ENCODE measurements at regions not wholly inside any gene's neighbourhood (a gene's known extent, or its start where the extent isn't known, plus 50 kb on each side); places are given as distances from the start of the nearest gene placed in this dataset.

GRCh38 chr15:81558056-81558455 is 184.0 kb upstream of the TMC3 start:
- TF ChIP-seq CTCF (IDR thresholded peaks at IDR 0.05): no peak
- TF ChIP-seq EP300 (IDR thresholded peaks at IDR 0.05): no peak
- no peak for TF ChIP-seq POLR2A (IDR thresholded peaks at IDR 0.05)
